ENCODE measurements at regions not wholly inside any gene's neighbourhood (a gene's known extent, or its start where the extent isn't known, plus 50 kb on each side); places are given as distances from the start of the nearest gene placed in this dataset.

DNA sequence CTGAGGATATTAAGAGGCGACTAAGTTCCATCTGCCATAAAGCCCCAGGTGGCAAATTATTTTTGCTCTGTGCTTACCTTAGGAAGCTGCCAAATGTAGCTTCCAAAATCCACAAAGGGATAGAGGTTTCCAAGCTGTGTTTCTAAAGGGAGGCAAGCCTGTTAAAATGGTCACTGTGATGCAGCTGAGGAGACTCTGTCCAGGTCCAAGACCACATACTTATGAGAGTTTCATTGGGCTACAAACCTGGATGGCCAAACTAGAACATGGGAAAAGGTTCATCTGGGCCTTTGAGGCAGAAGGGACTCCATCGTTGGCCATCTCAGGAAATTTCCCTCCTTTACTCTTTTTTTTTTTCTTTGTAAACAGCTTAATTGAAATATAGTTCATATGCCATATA, 306.9 kb upstream of the FGF13 start:
- TF ChIP-seq TARDBP (IDR thresholded peaks at IDR 0.05) (no peak), SUZ12 (IDR thresholded peaks at IDR 0.05) (no peak), SP1 (IDR thresholded peaks at IDR 0.05) (no peak), LEF1 (IDR thresholded peaks at IDR 0.05; ENCODE audit: borderline replicate concordance) (no peak), FOXA1 (IDR thresholded peaks at IDR 0.05) (no peak), ELF4 (IDR thresholded peaks at IDR 0.05) (no peak), ZNF384 (IDR thresholded peaks at IDR 0.05) (no peak), FOXK2 (IDR thresholded peaks at IDR 0.05) (no peak), L3MBTL2 (conservative IDR thresholded peaks at IDR 0.05) (no peak), ARNT (IDR thresholded peaks at IDR 0.05) (no peak)
- TF ChIP-seq, protein P1, sequence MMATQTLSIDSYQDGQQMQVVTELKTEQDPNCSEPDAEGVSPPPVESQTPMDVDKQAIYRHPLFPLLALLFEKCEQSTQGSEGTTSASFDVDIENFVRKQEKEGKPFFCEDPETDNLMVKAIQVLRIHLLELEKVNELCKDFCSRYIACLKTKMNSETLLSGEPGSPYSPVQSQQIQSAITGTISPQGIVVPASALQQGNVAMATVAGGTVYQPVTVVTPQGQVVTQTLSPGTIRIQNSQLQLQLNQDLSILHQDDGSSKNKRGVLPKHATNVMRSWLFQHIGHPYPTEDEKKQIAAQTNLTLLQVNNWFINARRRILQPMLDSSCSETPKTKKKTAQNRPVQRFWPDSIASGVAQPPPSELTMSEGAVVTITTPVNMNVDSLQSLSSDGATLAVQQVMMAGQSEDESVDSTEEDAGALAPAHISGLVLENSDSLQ (IDR thresholded peaks at IDR 0.05), result no peak
